ENCODE measurements at regions not wholly inside any gene's neighbourhood (a gene's known extent, or its start where the extent isn't known, plus 50 kb on each side); places are given as distances from the start of the nearest gene placed in this dataset.

DNA sequence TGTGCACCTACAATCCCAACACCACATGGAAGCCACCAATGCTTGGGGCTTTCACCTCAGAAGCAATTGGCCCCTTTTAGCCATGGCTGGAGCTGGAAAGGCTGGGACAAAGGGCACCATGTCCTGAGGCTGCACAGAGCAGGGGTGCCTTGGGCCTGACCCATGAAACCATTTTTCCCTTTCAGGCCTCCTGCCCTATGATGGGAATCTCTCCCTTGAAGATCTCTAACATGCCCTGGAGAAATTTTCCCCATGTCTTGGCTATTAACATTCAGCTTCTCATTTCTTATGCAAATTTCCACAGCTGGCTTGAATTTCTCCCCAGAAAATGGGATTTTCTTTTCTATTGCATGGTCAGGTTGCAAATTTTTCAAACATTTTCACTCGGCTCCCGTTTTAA lies 823.6 kb downstream of the GALC start:
- DNase-seq (ENCODE audit: low read depth) = no peak
- TF ChIP-seq, protein P1, sequence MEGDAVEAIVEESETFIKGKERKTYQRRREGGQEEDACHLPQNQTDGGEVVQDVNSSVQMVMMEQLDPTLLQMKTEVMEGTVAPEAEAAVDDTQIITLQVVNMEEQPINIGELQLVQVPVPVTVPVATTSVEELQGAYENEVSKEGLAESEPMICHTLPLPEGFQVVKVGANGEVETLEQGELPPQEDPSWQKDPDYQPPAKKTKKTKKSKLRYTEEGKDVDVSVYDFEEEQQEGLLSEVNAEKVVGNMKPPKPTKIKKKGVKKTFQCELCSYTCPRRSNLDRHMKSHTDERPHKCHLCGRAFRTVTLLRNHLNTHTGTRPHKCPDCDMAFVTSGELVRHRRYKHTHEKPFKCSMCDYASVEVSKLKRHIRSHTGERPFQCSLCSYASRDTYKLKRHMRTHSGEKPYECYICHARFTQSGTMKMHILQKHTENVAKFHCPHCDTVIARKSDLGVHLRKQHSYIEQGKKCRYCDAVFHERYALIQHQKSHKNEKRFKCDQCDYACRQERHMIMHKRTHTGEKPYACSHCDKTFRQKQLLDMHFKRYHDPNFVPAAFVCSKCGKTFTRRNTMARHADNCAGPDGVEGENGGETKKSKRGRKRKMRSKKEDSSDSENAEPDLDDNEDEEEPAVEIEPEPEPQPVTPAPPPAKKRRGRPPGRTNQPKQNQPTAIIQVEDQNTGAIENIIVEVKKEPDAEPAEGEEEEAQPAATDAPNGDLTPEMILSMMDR (IDR thresholded peaks at IDR 0.05; ENCODE audit: low read depth, low read length, missing control alignments) = no peak
- no peak overlapping the region for H3K4me3 ChIP-seq (ENCODE audit: low read depth, low read length)

DNA sequence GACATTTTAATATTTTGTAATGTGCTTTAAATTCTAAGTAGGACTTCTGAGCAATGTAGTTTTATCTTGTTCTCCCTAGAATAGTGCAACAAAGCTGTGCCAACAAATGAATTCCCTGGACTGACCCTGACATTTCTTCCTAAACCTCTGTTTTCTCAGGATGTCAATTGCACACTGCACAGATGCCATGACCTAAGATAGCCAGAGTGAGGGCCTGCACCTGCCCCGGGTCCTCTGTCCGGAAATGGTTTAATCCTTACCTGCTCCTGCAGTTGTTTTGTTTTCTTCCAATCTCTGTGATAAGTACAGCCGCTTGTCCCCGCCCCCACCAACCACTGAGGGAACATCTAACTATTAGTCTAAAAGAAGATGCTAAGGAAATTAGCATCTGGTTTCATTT lies 831.5 kb downstream of the GALC start:
- no peak for DNase-seq (ENCODE audit: low read depth)

DNA sequence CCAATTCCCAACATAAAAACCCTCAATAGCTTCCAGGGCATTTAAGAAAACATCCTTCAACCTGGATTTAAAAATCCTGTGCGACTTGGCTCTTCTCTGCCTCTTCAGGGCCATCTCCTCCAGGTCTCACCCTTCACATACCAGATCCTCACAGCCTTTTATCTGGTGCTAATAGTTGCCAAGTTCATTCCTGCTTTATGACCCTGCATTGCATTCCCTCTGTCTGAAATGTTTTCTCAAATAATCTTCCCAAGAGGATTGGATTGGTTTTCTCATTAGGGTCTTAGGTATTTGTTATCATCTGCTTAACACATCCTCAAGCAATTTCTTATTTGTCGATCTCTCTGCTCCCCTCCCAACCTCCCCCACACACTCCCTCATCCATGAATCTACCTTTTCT lies 832.0 kb downstream of the GALC start:
- no peak for DNase-seq (ENCODE audit: low read depth)
- no peak overlapping the region for H3K4me3 ChIP-seq (ENCODE audit: low read depth, low read length)
- TF ChIP-seq, protein P1 (IDR thresholded peaks at IDR 0.05; ENCODE audit: low read depth, low read length, missing control alignments) = no peak

More for the DNA sequence above, 831.5 kb downstream of the GALC start:
- TF ChIP-seq, protein P1 (IDR thresholded peaks at IDR 0.05; ENCODE audit: low read depth, low read length, missing control alignments) = no peak
- no peak overlapping the region for H3K4me3 ChIP-seq (ENCODE audit: low read depth, low read length)

DNA sequence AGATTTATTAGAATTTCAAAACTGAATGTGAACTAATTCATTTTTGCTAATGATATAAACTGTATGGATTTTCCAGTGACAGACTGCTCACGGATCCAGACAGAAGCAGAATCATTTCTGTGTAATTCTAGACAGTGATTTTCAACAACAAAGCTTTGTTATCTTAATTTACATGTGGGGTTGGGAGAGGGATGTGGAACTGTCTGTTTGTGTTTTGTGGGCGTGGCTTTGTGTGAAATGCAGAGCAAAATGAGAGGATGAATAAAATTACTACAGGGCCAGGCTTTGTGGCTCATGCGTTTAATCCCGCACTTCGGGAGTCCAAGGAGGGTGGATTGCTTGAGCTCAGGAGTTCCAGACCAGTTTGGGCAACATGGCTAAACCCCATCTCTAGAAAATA lies 834.7 kb downstream of the GALC start:
- TF ChIP-seq, protein P1 (IDR thresholded peaks at IDR 0.05; ENCODE audit: low read depth, low read length, missing control alignments) = no peak
- DNase-seq (ENCODE audit: low read depth) = no peak

DNA sequence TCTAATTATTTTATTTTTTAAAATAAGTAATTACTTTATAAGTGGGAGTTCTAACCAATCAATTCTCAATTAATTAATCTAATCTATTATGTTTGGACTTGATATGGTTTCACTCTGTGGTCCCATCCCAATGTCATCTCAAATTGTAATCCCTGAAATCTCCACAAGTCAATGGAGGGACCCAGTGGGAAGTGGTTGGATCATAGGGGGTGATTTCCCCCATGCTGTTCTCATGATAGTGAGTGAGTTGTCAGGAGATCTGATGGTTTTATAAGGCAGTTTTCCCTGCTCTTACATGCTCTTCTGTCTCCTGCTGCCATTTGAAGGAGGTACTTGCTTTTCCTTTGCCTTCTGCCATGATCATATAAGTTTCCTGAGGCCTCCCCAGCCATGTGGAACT lies 836.1 kb downstream of the GALC start:
- H3K4me3 ChIP-seq (ENCODE audit: low read depth, low read length) = no peak overlapping the region
- TF ChIP-seq, protein P1 (IDR thresholded peaks at IDR 0.05; ENCODE audit: low read depth, low read length, missing control alignments) = no peak
- DNase-seq (ENCODE audit: low read depth) = no peak

More for the DNA sequence above, 834.7 kb downstream of the GALC start:
- H3K4me3 ChIP-seq (ENCODE audit: low read depth, low read length) = no peak overlapping the region

DNA sequence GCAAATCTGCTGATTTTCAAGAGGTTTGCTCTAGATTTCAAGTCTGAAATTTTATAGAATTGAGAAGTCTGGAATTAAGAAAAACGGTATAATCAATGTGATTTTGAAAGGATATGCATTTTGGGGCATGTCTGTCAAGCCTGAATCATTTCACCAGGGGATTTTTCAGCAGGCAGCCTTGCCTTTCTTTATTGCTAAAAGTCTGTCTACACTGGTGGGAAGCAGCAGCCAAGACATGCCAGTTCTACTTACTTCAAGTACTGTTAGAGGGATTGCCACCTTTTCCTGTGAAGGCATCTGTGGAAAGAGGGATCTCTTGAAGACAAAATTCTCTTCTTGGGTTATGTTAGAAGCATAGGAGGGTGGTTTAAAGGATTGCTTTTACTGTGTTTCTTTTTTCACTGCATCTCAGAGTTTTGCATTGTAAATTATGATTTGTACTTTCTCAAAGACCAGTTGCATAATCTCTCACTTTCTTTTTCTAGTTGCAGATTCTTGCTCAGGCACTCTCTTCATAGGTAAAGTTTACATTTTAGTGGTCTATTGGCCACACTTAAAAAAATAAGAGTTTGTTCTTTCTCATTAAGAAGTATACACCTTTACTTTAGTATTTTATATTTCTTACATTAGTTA lies 837.0 kb downstream of the GALC start:
- TF ChIP-seq, protein P1 (IDR thresholded peaks at IDR 0.05; ENCODE audit: low read depth, low read length, missing control alignments) = no peak
- no peak for DNase-seq (ENCODE audit: low read depth)
- H3K4me3 ChIP-seq (ENCODE audit: low read depth, low read length) = no peak overlapping the region

DNA sequence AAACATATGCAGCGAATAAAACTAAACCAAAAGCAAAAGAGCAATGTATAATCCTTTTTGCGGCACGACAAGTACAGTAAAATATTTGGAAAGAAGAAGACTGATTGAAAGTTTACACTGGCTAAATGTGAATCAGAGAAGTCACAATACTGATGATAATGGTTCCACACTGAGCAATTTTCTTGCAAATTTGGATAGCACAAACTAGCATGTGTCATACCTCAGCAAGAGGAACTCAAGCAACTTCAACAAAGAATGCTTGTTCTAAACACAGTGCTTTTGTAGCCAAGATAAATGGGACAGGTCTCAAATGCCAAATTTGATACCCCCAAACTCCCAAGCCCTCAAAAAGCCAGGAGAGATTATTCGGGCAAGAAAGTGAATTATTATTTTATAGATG lies 839.1 kb downstream of the GALC start:
- DNase-seq (ENCODE audit: low read depth) = no peak
- TF ChIP-seq, protein P1 (IDR thresholded peaks at IDR 0.05; ENCODE audit: low read depth, low read length, missing control alignments) = no peak
- no peak overlapping the region for H3K4me3 ChIP-seq (ENCODE audit: low read depth, low read length)
